Kidney (tissue), 13 donors: ENCODE measurements at regions not wholly inside any gene's neighbourhood (a gene's known extent, or its start where the extent isn't known, plus 50 kb on each side); places are given as distances from the start of the nearest gene placed in this dataset.

ENCODE experiments used
- DNase-seq, 5 donors: peaks; one replicate each; pipeline ENCODE4 v3.0.0-alpha.2; 2013 to 2020
- FAIRE-seq: peaks from 2 replicates; lab custom pipeline; 2012; peaks lifted over from hg19 to GRCh38; lab: Jason Lieb, UNC
- H3K27ac ChIP-seq, 2 donors: one replicate each; pipeline ENCODE4 v1.7.0; 2013; ENCODE audit warnings: low read depth in 2 of 2, low read length in 2 of 2, inconsistent platforms in 1 of 2
- H3K27me3 ChIP-seq: one replicate; pipeline ENCODE4 v1.7.1; 2013; ENCODE audit warnings: low read length, inconsistent platforms; ENCODE audit not compliant: control insufficient read depth, insufficient read depth
- H3K36me3 ChIP-seq, 3 donors: one replicate each; pipeline versions ENCODE4 v1.7.0 to v1.7.1; 2013; ENCODE audit warnings: low read length in 3 of 3, control low read depth in 1 of 3, inconsistent platforms in 1 of 3; ENCODE audit not compliant: insufficient read depth in 3 of 3, control insufficient read depth in 2 of 3
- H3K4me1 ChIP-seq, 3 donors: one replicate each; pipeline versions ENCODE4 v1.7.0 to v1.7.1; 2013; ENCODE audit warnings: low read length in 3 of 3, inconsistent platforms in 1 of 3, low read depth in 1 of 3; ENCODE audit not compliant: control insufficient read depth in 2 of 3, insufficient read depth in 2 of 3
- H3K4me3 ChIP-seq, 3 donors: one replicate each; pipeline versions ENCODE4 v1.7.0 to v1.8.1; 2013; ENCODE audit warnings: low read length in 3 of 3, control low read depth in 1 of 3, inconsistent platforms in 1 of 3
- H3K9ac ChIP-seq, 3 donors: one replicate each; pipeline versions ENCODE4 v1.7.0 to v1.7.1; 2013; ENCODE audit warnings: low read length in 3 of 3, control low read depth in 1 of 3, inconsistent platforms in 1 of 3
- H3K9me3 ChIP-seq, 3 donors: one replicate each; pipeline versions ENCODE4 v1.7.0 to v1.7.1; 2013; ENCODE audit warnings: low read length in 3 of 3, control low read depth in 1 of 3, inconsistent platforms in 1 of 3; ENCODE audit not compliant: control insufficient read depth in 2 of 3, insufficient read depth in 1 of 3
- CTCF ChIP-seq: IDR thresholded peaks from 3 replicates; pipeline ENCODE4 v1.5.1; 2012; ENCODE audit warnings: mild to moderate bottlenecking, moderate library complexity, borderline replicate concordance; ENCODE audit not compliant: insufficient read depth; ENCODE audit errors: extremely low read depth
- intact Hi-C: fragments of 100-400 bp; cut with DNase I; formaldehyde crosslinking; loops from one replicate; pipeline ENCODE4 v1.11.1; 2022
- donor health status: control.
- donor health status: control.
- donor health status: control.
- donor health status: control.
- donor health status: control.
- donor health status: DM: yes; HTN: yes; CAD: no.
- donor health status: Normal renal cell carcinoma (clear cell type).

DNA sequence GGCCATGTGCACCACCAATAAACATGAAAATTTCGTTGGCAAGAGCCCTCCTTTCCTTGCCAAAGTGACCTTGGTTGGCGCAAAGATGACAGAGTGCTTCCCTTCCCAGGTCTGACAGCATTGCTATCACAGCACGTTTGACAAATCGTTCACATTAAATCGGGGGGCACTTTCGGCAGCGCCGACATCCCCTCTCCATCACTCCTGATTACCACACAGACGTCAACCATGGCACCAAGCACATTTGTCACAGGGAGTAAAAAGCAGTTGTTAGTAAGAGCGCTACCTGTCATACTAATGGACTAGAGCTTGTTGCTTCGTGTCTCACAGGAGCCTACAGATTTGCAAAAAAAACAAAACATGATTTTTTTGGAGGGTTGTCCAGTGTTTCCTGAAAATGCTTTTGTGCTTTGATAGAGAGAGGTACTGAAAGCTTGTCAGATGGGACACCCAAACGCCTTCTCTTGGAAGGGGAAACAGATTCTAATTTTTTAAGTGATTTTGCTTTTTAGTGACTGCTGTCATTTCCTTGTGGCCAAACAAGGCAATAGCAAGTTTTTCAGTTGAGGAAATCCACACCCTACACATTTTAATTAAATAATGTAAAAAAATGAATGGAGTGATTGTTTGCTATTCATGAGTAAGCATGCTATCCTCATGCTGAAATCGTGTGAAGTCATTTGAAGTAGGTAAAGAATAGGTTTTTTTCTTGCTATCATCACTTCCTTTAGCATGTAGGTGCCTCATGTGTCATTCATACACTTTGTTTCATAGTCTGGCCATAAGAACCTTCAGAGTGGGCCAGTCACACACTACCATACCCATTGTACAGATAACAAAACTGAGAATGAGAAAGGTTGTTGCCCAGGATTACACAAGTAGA lies 682.8 kb upstream of the WWC1 start:
- Histone ChIP-seq H3K27me3 (no peaks in the 10 kb centered on the region), H3K4me1 (no peaks in the 10 kb centered on the region), H3K9ac (no peak overlapping the region), H3K27ac (no peak overlapping the region), H3K4me3 (no peak overlapping the region), H3K9me3 (no peaks in the 10 kb centered on the region), H3K36me3 (no peaks in the 10 kb centered on the region)
- intact Hi-C loops = no loop called here
- no peak for DNase-seq
- FAIRE-seq = no peak
- no peak for TF ChIP-seq CTCF

DNA sequence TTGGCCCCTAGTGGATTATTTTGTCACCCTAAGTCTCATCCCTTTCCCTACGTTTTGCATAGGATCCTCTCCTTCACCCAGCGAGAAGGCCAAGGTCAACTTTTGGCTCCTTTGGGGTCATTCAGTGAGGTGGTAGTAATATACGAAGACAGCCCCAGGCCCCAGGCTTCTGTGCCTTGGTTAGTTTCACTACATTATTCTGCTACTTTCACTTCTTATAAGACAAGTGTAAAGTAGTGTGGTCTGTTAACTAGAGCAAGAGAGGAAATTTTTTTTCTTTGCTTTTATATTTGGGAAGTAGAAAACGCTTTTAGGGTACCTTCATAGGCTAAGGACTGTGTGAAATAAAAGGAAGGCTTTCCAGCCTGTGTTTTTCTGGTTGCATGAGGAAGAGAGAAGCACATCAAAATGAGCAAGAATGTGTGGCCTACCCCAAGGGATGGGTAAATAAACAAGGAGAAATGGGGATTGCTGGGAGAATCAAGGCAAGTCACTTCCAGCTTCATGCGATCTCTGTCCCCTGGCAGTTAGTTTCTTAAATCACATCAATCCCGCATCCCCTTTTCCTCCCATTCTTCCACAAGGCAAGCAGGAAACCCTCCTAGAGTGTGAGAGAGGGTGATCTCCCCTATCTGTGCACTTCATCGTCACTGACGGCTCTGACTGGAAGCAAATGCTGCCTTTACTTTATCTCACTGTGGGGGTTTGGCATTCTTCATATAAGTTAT lies 677.0 kb upstream of the WWC1 start:
- FAIRE-seq (no peak), DNase-seq (peak in 2 of 5 donors; percentile 16 to 28)
- intact Hi-C loops = no loop called here
- H3K27ac ChIP-seq = no peak overlapping the region
- H3K27me3 ChIP-seq = no peaks in the 10 kb centered on the region
- H3K9me3 ChIP-seq = no peaks in the 10 kb centered on the region
- no peaks in the 10 kb centered on the region for H3K36me3 ChIP-seq
- no peaks in the 10 kb centered on the region for H3K4me1 ChIP-seq
- no peak overlapping the region for H3K4me3 ChIP-seq
- no peak overlapping the region for H3K9ac ChIP-seq
- TF ChIP-seq CTCF = no peak

DNA sequence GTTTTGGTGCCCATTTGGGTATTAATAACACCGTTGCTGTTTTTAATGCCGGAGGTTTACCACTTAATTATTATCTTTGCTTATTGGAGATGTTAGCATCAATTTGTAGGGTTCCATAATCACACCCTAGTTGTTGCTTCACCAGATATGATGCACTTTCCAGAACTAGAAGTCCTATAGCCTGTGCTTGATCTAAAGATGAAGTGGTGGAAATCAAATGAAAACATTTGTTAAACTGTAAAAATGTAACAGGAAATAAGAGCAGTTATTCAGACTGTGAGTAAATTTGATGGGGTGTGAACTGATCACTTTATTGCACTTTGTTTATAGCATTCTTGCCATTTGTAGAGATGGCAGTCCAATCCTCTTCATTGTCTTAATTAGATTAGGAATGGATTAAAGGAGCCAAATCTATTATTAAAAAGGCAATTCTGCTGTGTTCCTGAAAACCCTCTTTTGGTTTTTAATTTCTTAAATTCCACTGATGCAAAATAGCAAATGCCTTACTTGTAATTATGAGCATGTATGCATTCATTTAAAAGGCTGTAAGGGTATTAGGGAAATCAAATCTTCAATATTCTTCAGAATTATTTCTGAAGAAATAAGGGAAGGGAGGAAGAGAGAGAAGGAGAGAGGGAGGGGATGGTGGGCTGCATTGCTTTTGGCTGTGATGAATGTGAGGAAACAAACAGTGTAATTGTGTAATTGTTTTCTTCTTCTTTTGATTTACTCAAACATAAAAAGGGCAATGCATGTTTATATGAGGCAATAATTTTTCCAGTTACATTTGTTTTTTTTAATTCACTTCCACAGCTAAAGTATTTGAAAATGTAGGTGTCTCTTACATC lies 675.2 kb upstream of the WWC1 start:
- TF ChIP-seq CTCF = no peak
- FAIRE-seq (no peak), DNase-seq (no peak)
- H3K9me3 ChIP-seq = no peaks in the 10 kb centered on the region
- H3K9ac ChIP-seq = no peak overlapping the region
- intact Hi-C loops = no loop called here
- H3K27me3 ChIP-seq = no peaks in the 10 kb centered on the region
- no peak overlapping the region for H3K27ac ChIP-seq
- H3K36me3 ChIP-seq = no peaks in the 10 kb centered on the region
- H3K4me3 ChIP-seq = no peak overlapping the region
- H3K4me1 ChIP-seq = no peaks in the 10 kb centered on the region
